HG03439 (cell line): ENCODE measurements at regions not wholly inside any gene's neighbourhood (a gene's known extent, or its start where the extent isn't known, plus 50 kb on each side); places are given as distances from the start of the nearest gene placed in this dataset.

Source experiments
- ATAC-seq: cut with Tn5 transposase; IDR thresholded peaks from one replicate; pipeline ENCODE4 v1.9.1; 2021; ENCODE audit warnings: mild to moderate bottlenecking, moderate library complexity; ENCODE audit not compliant: unreplicated experiment

DNA sequence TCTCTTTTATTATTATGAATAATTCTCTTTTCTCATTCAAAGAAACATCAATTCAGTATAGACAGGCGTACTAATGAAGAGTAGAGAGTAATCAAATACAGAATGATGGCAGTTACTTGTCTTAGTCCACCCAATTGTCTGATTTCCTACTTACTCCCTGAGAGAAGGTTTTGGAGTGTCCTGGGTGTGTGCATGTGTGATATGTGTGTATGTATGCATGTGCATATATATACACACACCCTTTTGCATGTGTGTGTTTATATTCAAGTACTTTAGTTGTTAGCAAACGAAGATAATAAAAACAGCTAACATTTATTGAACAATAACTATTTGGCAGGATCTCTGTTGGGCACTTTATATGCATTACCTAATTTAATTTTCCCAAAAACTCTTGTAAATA, 63.2 kb upstream of the CCDC190 start:
- no peak for ATAC-seq

DNA sequence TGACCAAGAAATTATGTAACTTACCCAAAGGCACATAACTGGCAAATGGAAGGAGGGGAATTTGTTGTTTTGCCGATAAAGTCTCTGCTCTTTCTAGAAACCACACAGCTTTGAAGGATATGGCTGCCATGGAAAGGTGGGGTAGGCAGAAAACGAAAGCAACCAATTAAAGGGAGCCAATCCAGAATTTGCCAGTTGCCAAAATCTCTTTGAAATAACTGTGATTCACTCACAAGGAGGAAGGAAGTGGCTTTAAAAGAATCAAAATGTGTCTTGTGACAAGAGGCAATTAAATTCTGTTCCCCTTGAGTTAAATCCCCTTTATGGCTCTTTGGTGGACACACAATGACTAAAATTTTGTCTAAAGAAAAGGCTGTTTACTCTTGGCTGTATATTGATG, 61.2 kb upstream of the CCDC190 start:
- ATAC-seq: no peak

DNA sequence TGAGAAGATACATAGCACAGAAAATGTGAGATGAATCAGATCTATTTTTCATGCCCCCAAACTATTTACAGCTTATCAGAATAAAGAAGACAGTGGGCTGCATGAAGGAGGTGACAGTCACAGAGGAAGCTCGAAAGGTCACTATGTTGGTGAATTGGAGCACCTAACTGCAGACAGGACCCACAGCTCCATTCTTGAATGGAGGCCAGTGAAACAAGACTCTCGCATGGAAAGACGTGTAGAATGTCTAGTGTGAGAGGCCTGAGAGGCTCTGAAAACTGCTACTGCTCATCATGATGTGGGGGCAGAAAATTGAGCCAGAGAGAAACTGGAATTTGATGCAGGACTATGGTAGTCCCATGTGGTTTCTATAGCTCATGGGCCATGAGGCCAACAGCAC, 60.3 kb upstream of the CCDC190 start:
- ATAC-seq: no peak

DNA sequence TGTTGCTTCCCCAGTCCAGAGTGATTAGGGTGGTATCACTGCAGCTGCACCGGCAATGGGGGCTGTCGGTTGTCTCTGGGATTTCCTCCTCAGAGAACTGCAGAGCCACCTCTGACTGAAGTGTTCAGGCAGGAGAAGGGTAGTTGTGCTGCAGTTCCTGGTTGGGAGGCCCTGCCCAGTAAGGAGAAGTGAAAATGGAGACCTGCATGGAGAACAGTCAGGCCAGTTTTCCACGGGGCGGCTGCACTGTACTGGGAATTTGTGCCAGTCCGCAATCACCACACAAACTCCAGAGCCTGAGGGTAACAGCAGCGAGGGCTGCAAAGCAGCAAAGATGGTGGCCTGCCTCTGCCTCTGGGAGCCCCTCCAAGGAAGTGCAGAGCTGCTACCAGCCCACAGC, 58.1 kb upstream of the CCDC190 start:
- ATAC-seq: no peak

DNA sequence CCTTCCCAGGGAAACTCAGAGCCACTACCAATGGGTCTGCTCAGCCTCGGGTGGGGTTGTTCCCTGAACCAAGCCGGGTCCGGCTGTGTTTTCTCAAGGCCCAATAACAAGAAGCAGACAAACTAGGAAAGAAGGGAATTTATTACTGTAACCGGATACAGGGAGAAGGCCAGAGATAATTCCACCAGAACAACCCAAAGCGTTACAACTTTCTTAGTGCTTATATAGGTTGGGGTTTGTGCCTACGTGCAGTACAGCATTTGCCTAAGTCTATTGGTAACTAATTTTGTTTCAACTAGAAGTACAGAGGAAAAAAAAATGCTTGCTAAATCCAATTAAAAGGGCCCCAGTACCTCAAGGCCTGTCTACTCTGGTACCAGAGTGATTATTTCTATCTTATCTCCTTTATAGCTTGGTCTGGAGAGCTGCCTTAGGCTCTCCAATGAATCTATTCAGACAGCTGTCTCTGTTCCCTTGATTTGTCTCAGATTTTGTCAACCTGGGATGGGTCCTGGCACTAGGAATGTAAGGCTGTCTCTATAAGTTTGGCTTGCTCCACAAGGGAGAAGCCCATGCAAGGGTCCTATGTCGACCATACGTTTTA, 57.3 kb upstream of the CCDC190 start:
- no peak for ATAC-seq

DNA sequence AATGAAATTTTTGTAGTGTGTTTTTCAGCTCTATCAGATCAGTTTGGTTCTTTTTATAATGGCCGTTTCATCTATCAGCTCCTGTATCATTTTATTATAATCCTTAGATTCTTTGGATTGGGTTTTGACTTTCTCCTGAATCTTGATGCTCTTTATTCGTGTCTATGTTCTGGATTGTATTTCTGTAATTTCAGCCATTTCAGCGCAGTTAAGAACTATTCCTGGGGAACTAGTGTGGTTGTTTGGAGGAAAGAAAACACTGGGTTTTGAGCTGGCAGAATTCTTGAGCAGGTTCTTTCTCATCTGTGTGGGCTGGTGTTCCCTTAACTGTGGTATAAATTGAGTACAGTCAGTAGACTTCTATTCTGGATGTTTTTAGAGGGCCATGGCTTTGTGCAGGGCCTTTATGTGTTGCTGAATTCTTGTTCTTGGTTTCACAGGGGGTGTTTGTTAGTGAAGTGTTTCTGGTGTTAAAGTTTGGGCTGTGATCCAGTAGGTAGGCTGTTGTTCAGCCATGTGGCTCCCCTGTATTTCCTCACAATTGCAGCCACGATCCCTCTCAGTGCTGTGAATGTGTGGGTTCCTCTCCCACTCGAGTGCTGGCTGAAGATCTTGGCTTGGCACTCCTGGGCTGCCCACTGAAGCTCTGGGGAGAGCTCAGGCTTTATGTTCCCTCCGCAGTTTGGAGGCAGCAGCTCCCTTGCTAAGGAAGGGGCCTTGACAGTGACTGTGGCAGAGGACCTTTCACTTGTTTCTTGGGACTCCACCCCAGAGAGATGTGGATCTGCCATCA, 56.0 kb upstream of the CCDC190 start:
- no peak for ATAC-seq

DNA sequence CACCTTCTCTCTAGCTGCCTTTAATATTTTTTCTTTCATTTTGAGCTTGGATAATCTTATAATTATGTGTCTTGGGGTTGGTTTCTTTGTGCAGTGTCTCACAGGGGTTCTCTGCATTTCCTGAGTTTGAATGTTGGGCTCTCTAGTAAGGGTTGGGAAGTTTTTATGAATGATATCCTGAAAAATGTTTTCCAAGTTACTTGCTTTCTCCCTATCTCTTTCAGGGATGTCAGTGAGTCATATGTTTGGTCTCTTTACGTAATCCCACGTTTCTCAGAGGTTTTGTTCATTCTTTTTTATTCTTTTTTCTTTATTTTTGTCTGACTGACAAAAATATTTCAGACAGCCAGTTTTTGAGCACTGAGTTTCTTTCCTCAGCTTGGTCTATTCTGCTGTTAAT, 55.4 kb upstream of the CCDC190 start:
- ATAC-seq: no peak

DNA sequence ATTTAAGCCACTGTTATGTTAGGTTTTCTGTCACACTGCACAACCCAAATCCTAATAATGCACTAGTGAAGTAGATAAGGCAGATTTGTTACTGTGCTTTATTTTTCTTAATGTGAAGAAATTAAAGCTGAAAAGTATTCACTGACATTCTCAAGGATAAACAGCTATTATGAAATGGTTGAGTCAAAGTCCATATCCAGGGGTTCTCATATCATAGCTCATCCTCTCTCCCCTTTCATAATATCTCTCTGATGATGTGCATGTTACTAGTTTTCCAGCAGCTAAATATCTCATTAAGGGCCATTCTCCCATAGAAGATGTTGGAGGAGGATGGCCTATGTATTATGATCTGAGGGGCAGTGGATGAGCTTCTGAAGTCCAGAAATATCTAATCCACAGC, 53.6 kb upstream of the CCDC190 start:
- ATAC-seq: no peak

DNA sequence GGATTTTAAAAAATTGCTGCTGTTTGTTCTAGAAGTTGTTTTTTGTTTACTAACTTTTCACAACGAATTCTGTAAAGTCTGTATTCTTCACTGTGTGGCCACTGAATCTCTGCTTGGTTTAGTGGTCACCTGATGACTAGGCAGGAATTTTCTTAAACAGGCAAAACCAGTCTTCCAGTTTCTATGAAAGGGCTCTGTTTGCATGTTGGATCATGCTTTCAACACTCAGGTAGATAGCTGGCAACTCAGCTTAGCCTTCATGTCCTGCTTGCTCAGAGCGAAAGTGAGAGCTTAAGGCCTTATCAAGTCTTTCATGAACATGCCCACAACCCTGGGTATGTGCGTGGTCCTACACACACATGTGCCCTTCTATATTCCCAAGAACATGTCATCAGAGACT, 52.4 kb upstream of the CCDC190 start:
- ATAC-seq: no peak

DNA sequence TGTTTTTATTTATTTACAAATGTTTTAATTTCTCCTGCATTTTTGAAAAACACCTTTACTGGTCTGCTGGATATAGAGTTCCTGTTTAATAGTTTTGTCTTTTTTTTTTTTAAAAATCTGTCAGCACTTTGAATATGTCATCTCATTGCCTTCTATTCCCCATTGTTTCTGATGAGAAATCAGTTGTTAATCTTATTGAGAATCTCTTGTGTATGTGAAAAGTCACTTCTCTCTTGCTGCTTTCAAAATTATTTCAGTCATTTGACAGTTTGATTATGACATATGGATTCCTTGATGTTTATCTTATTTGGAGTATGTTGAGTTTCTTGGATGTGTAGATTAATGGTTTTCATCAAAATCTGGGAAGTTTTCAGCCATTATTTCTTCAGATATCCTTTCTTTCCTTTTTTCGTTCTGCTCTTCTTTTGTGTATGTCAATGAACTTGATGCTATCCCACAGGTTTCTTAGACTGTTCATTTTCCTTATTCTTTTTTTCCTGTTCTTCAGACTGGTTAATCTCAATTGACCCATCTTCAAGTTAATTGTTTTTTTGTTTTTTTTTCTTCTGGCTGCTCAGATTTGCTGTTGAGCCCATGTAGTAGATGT, 51.2 kb upstream of the CCDC190 start:
- ATAC-seq: no peak
